ENCODE measurements at regions not wholly inside any gene's neighbourhood (a gene's known extent, or its start where the extent isn't known, plus 50 kb on each side); places are given as distances from the start of the nearest gene placed in this dataset.

- no peak overlapping the region for H2AFZ ChIP-seq (ENCODE audit: low read length)
- H3K27me3 ChIP-seq (replicated peaks; ENCODE audit: insufficient read depth, low read length): no peaks in the 10 kb centered on the region
- H3K27ac ChIP-seq (ENCODE audit: low read length): no peak overlapping the region
- no peak overlapping the region for H3K4me2 ChIP-seq (ENCODE audit: low read depth, low read length)
- DNase-seq: no peak
- H3K36me3 ChIP-seq (replicated peaks; ENCODE audit: insufficient read depth, low read length): no peaks in the 10 kb centered on the region
- H3F3A ChIP-seq (ENCODE audit: insufficient read depth, low read length): no peaks in the 10 kb centered on the region
- H3K4me1 ChIP-seq (ENCODE audit: low read length): 0 out of 2 replicates have a peak, but pooled peaks cover 14% of the 10 kb centered on the region
- no peaks in the 10 kb centered on the region for H3K79me2 ChIP-seq (ENCODE audit: low read length)
- H3K9me2 ChIP-seq (replicated peaks; ENCODE audit: insufficient read depth, low read length): no peaks in the 10 kb centered on the region
- no peak overlapping the region for H3K9ac ChIP-seq (ENCODE audit: low read length)
- H4K20me1 ChIP-seq (ENCODE audit: insufficient read depth, low read length): no peaks in the 10 kb centered on the region
- TF ChIP-seq EZH2phosphoT487 (IDR thresholded peaks at IDR 0.05; ENCODE audit: low read length) (no peak), EZH2 (optimal IDR thresholded peaks at IDR 0.05; ENCODE audit: low read depth, low read length) (no peak)
- TF ChIP-seq, protein P1, sequence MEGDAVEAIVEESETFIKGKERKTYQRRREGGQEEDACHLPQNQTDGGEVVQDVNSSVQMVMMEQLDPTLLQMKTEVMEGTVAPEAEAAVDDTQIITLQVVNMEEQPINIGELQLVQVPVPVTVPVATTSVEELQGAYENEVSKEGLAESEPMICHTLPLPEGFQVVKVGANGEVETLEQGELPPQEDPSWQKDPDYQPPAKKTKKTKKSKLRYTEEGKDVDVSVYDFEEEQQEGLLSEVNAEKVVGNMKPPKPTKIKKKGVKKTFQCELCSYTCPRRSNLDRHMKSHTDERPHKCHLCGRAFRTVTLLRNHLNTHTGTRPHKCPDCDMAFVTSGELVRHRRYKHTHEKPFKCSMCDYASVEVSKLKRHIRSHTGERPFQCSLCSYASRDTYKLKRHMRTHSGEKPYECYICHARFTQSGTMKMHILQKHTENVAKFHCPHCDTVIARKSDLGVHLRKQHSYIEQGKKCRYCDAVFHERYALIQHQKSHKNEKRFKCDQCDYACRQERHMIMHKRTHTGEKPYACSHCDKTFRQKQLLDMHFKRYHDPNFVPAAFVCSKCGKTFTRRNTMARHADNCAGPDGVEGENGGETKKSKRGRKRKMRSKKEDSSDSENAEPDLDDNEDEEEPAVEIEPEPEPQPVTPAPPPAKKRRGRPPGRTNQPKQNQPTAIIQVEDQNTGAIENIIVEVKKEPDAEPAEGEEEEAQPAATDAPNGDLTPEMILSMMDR (IDR thresholded peaks at IDR 0.05; ENCODE audit: low read length): no peak
- H3K4me3 ChIP-seq (ENCODE audit: low read length): no peak overlapping the region
- no peaks in the 10 kb centered on the region for H3K9me3 ChIP-seq (replicated peaks; ENCODE audit: insufficient read depth, low read length)
These were observed 276.3 kb upstream of the ERBB4 start for GRCh38 chr2:212814941-212815340.

DNA sequence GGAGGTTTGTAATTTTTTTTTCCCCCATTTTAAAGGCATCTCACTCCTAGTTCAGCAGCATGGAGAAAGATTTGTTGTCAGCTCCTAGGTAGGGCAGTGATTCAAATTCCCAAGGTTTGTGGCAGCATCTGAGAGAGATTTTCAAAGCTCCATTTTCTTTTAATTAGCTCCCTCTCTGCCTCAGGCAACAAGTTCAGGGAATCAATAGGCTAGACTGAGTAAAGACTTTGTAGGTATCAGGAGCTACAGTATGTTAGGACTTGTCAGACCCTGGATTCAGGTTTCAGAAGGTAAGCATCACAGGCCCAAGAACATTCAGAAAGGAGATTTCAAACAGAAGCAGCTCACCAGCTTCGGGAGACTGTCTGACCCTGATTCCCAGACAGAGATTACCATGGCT, 273.3 kb upstream of the ERBB4 start:
- H3K27ac ChIP-seq (ENCODE audit: low read length): no peak overlapping the region
- H3K27me3 ChIP-seq (replicated peaks; ENCODE audit: insufficient read depth, low read length): no peaks in the 10 kb centered on the region
- H3K79me2 ChIP-seq (ENCODE audit: low read length): no peaks in the 10 kb centered on the region
- H3K4me3 ChIP-seq (ENCODE audit: low read length): no peak overlapping the region
- 0 out of 2 replicates have a peak, but pooled peaks cover 14% of the 10 kb centered on the region for H3K4me1 ChIP-seq (ENCODE audit: low read length)
- no peaks in the 10 kb centered on the region for H3F3A ChIP-seq (ENCODE audit: insufficient read depth, low read length)
- DNase-seq: no peak
- TF ChIP-seq EZH2 (optimal IDR thresholded peaks at IDR 0.05; ENCODE audit: low read depth, low read length) (no peak), EZH2phosphoT487 (IDR thresholded peaks at IDR 0.05; ENCODE audit: low read length) (no peak)
- TF ChIP-seq, protein P1 (IDR thresholded peaks at IDR 0.05; ENCODE audit: low read length): no peak
- H3K36me3 ChIP-seq (replicated peaks; ENCODE audit: insufficient read depth, low read length): no peaks in the 10 kb centered on the region
- H3K9ac ChIP-seq (ENCODE audit: low read length): no peak overlapping the region
- no peak overlapping the region for H3K4me2 ChIP-seq (ENCODE audit: low read depth, low read length)
- no peaks in the 10 kb centered on the region for H4K20me1 ChIP-seq (ENCODE audit: insufficient read depth, low read length)
- no peaks in the 10 kb centered on the region for H3K9me2 ChIP-seq (replicated peaks; ENCODE audit: insufficient read depth, low read length)
- H2AFZ ChIP-seq (ENCODE audit: low read length): no peak overlapping the region
- H3K9me3 ChIP-seq (replicated peaks; ENCODE audit: insufficient read depth, low read length): no peaks in the 10 kb centered on the region

DNA sequence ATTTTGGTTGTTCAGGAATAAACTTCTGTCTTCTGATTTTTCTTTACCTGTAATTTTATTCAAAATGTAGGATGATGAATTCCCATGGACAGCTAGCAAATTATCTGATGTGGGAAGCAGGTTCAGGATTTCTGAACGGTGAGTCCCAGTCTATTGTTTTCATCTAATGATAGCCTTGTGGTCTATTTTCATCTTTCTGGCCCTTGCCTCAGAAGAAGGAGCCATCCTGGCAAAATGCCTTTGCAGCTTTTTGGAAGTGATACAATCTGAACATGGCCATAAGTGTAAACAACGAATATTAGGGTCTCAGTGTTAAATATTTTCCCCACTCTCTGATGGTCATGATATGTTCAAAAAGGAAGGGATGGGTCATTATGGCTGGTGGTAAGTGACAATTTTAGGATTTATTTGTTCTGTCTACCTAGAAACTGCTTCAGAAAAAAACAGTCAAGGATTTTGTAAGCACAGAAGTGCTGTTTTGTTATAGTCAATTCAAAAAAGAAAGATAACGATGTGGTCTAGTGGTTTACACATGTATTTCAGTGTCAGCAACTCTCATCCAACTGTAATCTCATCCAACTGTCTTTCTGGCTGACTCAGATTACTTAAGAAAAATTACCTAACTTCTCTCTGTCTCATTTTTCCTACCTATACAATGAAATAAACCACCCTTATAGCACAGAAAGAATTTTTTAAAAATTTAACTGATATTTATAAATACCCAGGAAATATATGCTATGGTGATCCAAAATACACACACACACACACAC, 272.6 kb upstream of the ERBB4 start:
- Histone ChIP-seq H3K4me2 (ENCODE audit: low read depth, low read length) (no peak overlapping the region), H3K9me2 (replicated peaks; ENCODE audit: insufficient read depth, low read length) (no peaks in the 10 kb centered on the region), H3F3A (ENCODE audit: insufficient read depth, low read length) (no peaks in the 10 kb centered on the region), H3K27ac (ENCODE audit: low read length) (peak overlapping the region; percentile 33; the same call in 1 of the 2 replicates), H3K9me3 (replicated peaks; ENCODE audit: insufficient read depth, low read length) (no peaks in the 10 kb centered on the region), H3K36me3 (replicated peaks; ENCODE audit: insufficient read depth, low read length) (no peaks in the 10 kb centered on the region), H2AFZ (ENCODE audit: low read length) (no peak overlapping the region), H3K27me3 (replicated peaks; ENCODE audit: insufficient read depth, low read length) (no peaks in the 10 kb centered on the region), H3K4me1 (ENCODE audit: low read length) (peaks cover 14% of the 10 kb centered on the region; the same call in 1 of the 2 replicates), H3K9ac (ENCODE audit: low read length) (no peak overlapping the region), H3K4me3 (ENCODE audit: low read length) (no peak overlapping the region), H4K20me1 (ENCODE audit: insufficient read depth, low read length) (no peaks in the 10 kb centered on the region), H3K79me2 (ENCODE audit: low read length) (no peaks in the 10 kb centered on the region)
- peak; percentile 55 for DNase-seq
- TF ChIP-seq, protein P1 (IDR thresholded peaks at IDR 0.05; ENCODE audit: low read length): no peak
- no peak for TF ChIP-seq EZH2 (optimal IDR thresholded peaks at IDR 0.05; ENCODE audit: low read depth, low read length)
- TF ChIP-seq EZH2phosphoT487 (IDR thresholded peaks at IDR 0.05; ENCODE audit: low read length): no peak

All from MM.1S (cell line).